Germinal center (tissue), 1 donor: ENCODE measurements at regions not wholly inside any gene's neighbourhood (a gene's known extent, or its start where the extent isn't known, plus 50 kb on each side); places are given as distances from the start of the nearest gene placed in this dataset.
"Not testable (repeated sequence)": the region's sequence is repeated elsewhere in the genome, so short reads cannot be mapped to it uniquely, and the experiment has no call there.

ENCODE experiments used
- DNase-seq: peaks from one replicate; pipeline ENCODE4 v3.0.0; 2012; ENCODE audit warnings: mixed read lengths, low spot score

DNA sequence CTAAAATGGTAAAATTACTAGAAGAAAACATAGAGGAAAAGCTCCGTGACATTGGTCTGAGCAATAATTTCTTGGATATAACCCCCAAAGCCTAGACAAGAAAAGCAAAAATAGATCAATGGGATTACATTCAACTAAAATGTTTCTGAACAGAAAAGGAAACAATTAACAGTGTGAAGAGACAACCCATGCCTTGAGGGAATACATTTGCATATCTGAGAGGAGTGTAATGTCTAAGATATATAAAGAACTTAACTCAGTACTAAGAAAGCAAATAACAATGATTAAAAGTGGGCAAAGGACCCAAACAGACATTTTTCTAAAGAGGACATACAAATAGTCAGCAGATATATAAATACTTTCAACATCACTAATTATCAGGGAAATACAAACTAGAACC is 206.2 kb downstream of the VAPA start:
- DNase-seq, result no peak

DNA sequence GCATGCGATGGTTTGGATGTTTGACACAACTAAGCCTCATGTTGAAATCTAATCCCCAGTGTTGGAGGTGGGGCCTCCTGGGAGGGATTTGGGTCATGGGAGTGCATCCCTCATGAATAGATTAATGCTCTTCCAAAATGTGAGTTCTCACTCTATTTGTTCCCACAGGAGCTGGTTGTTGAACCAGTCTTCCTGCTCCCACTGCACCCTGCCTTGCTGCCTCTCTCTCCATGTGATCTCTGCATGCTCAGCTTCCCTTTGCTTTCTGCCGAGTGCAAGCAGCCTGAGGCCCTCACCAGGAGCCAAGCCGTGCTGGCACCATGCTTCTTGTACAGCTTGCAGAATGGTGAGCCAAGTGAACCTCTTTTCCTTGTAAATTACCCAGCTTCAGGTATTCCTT is 206.8 kb downstream of the VAPA start:
- no peak for DNase-seq

DNA sequence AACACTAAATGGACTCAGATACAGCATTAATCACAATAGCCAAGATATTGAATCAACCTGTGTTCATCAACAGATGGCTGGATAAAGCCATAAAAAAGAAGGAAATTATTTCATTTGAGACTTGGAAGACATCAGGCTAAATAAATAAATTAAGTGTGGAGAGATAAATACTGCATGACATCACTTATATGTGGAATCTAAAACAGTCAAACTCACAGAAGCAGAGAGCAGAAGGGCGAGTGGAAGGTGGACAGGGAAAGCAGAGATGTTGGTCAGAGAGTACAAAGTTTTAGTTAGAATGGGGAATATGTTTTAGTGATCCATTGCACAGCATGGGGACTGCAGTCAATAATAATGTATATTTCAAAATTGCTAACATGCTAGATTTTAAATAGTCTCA is 207.2 kb downstream of the VAPA start:
- DNase-seq, result no peak

DNA sequence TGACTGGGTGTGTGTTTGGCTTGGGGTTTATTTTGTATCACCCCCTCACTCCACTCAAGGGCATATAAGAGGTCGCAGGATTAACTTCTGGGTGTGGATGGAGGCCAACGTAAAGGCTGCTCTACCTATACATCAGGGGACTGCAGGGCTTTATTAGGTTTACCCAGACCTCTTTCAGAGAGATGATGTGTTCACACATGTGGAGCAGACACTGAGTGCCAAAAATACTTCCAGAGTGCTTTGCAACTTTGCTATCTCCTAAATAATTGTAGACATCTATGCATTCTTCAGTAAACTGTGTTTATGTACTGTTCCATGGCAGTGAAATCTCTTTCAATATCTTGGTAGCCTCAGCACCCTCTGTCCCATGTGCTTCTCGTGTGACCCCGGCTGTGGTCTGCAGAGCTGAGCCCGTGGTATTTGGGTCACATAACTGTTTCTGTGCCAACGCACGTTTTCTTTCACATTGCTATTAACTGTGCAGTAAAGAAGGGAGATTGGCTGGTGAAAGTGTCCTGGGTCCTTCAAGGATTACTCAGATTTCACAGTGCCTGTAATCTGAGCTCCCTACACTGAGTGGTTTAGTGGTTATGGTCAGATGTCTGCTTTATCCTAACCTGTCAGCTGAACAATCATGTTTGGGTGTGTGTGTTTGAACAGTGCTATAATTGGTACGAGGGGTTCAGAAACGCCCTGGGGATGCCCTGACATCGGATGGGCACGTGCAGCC is 208.1 kb downstream of the VAPA start:
- no peak for DNase-seq

DNA sequence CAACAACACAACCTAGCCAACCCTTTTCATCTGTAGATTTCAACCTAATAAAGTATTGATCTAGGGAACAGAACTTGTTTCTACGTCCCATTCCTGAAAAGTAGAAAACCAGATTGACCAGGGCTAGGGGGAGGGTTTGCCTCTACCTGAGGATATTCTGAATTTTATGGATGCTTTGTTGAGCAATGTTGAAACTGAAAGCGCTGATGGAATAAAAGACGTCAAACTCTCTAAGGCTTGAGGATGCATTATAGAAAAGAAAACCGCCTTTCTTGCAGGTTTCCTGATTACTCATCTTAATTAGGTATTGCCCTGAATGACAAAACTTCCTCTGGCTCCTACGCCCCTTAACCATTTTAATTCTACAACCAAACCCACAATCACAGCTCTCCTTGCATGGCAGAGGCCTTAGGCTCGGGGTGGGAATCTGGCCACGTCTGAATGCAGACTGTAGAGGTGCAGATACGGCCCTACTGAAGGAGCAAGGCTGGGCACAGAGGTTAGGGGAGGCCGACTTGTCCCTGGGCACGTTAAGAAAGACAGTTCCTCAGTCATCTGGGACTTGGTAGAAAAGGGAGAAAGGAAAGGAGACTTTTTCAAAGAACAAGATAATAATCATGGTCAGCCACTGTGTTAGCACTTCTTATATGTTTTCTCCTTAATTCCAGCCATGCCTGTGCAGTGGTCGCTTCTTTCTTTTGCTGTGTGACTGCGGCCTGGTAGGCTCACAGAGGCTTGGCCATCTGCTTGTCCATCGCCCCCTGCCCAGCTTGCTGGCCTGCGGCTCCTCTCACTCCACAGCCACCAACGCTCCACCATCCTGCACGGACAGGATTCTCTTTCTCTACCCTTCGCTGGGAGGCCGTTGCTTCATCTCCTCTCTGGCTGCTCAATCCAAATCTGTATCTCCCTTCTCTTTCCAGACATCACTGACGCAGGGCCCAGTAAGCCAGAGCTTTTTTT is 209.5 kb downstream of the VAPA start:
- DNase-seq, result no peak

DNA sequence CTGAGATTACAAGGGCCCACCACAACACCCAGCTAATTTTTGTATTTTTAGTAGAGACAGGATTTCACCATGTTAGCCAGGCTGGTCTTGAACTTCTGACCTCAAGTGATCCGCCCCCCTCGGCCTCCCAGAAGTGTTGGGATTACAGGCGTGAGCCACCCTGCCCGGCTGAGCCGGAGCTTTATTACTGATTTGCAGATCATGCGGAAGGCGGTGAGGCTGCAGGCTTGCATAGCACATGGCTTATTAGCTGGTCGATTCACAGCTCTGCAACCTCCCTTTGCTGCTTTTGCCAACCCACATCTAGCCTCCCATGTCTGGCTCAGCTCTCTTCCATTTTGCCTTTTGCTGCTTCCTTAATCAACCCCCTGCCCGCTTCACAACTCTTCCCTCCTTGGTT is 210.3 kb downstream of the VAPA start:
- DNase-seq, result no peak

DNA sequence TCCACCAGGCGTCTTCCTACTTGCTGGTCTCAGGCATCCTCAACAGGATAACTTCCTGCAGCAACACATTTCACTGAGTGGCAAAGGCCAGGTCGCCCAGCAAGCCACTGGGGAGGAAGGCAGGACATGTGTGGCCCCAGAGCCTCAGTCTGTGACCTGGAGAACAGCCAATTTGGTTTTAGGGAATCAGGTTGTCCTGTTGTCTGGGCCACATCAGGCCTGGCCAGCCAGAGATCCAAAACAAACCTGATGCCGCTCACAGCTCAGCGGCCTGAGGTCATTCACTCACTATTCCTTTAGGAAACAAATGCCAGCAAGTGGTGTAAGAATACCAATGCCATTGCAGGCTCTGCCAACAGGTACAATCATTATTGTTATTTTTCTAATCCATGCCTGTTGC is 210.7 kb downstream of the VAPA start:
- DNase-seq, result no peak

DNA sequence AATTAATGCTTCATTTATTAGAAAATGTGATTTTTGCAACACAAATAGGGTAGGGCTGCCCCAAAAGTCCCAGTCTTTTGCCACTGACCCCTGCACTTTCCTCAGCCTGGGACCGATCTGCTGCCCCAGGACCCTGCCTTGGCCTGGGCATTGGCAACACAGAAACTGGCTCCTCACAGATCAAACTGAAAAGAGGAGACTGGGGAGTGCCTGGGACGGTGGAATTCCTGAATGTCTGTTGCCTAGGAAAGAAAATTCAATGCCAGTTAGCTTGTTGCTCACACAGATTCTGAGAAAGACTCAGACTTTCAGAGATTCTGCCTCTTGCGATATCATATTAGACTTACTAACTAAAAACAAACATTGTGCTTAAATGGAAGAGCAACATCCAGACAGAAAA is 211.2 kb downstream of the VAPA start:
- DNase-seq, result no peak

DNA sequence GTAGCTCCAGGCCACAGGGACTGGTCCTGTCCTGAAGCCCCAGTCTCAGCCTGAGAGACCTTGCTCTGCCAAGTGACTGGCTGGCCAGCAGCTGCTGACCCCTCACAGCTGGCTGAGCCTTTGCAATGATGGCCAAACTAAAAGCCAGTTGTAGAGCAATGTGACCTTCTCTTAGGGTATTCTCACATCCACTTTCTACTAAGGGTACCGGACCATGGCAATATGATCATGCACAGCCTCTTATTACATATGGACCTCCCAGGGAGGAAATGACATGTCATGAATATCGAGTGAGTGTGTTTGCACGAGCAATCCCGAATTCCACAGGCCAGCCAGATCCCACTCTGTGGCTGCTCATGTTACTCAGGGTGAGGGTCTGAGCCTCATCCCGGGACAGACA is 213.9 kb downstream of the VAPA start:
- no peak for DNase-seq

DNA sequence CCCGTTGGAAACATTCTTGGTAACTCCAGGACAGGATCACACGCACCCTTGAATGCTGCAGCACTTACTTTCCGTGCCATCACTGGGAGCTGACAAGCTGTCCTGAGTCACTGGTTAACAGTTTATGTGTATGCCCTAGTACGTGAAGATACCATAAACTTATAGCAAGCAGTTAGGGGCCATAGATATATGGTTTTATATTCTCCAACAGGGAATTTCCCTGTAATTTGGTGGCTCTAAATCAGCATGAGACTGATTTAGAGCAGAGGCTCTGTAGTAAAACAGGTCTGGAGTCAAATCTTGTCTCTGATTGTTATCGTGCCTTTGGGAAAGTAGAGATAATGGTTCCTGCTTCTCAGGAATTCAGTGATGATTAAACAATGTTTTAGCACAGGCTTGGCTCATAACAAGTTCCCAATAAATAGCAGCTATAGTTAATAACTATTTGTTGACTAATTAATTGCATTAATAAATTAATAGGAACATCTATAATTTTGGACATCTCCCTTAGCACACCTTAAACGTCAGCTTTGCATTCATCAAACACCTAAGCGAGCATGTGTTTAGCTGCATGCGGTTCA is 215.2 kb downstream of the VAPA start:
- DNase-seq, result no peak

DNA sequence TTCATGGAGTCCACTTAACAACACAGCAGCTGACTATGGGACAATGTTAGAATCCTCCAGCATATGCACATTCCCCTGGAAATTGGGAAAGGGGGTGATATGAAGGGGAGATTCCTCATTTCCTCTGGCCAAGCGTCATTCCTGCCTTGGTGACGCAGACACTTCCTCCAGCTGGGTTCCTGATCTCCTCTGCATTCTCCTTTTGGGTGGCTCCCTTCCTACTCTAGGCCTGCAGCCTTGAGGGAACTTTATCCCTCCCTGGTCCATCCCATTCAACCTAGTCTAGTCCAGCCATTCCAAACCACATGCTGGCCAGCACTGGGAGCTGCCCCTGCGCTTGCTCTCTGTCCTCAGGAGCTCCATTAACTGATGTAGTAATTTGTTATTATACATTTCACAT is 216.8 kb downstream of the VAPA start:
- no peak for DNase-seq

DNA sequence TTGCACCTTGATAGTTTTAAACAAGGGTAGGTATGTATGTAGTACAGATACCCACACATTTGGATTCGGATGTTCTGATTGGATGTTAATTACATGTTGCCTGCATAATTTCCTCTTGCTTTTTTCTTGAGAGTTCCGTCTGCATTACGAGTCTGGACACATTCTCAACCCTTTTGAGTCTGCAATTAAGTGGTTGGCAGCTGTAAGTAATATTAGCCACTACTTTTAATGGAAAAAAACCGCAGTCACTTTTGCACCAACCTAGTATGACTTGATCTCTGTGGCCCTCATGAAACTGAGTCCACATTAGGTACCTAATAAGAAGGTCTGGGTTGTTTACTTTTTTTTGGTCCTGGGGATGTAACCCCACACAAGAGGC is 217.3 kb downstream of the VAPA start:
- no peak for DNase-seq

DNA sequence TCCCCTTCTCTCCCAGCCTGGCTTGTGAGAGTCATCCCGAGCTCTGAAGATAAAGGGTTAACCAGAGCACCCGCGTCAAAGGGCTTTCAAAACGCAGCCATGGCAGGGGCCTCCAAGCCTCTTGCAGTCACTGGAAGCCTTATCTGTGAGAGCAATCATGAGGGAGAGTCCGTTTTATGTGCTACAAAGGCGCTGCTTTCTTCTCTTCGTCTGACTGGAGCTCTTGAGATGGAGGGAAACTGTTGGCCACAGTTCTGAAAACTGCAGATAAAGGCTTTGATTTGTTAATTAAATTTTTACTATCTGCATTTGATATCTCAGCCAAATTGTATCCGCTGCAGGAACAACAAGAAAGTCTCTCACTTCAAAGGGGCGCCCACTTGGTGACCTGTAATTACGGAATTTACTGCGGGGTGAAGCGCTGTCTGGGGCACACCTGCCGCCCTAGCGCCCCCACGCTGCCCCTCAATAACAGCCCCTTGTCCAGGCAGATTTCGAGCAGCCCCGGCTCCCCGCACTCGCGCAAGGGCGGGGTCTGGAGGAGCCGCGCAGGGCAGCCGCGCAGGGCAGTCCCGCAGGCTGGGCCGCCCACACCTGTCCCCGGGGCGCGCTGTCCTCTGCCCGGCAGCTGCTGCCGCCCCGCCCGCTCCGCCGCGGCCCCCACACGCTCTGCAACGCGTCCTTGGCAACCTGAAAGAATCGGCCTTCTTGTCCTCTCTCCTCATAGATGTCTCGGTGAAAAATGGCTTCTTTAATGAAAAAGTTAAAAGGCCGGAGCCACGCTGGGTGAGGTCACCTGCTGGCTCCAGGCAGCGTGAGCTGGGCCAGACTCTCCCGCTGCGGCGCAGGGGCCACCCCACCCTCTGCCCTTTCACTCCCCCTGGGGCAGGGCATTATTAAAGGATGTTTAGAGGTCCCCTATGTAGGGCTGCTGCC is 217.9 kb downstream of the VAPA start:
- no peak for DNase-seq

DNA sequence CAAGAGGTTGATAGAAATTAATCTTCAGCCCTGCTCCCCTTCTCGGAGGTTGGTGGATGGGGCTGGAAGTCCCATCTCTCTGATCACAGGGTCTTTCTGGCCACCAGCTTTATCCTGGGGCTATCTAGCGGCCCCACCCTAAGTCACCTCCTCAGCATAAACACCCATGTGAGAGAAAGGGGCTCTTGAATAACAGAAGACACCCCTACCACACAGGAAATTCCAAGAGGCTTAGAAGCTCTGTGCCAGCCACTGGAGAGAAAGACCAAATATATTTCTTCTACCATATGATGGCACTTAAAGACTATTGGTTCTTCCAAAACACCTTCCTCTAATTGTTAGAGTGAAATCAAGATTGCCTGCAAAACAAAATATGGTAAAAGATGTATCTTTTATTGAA is 219.7 kb downstream of the VAPA start:
- DNase-seq, result no peak

DNA sequence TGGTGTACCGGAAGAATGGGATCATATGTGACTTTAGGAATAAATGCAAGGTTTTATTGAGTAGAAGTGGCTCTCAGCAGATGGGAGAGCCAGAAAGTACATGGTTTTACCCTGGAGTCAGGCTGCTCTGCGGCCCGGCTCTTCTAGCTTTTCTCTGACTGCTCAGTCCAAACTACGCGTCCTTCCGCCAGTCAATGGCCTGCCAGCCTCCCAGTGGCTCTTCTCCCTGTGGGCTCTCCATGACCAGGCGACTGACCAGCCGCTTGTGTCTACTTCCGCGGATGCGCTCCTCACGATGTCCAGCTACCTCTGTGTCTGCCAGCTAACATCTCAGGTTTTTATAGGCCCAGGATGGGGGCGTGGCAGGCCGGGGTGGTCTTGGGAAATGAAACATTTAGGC is 220.4 kb downstream of the VAPA start:
- no peak for DNase-seq

DNA sequence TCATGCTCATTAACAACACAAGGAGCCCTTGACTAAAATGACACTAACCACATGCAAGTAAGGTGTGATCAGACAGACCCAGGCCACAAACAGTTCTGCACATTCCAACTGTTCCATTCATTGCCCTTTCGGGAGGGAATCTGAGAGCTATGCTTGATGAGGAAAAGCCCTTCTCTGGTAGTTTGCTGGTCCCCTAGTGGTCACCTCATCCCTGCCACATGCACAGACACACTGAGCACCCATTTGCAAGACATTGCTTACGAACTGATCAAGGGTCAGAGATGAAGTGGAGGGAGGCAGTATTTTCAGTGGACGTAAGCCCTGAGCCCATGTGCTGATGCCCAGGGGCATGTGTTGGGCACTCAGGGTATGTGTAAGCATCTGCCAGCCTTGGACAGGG is 220.9 kb downstream of the VAPA start:
- not testable (repeated sequence) for DNase-seq

DNA sequence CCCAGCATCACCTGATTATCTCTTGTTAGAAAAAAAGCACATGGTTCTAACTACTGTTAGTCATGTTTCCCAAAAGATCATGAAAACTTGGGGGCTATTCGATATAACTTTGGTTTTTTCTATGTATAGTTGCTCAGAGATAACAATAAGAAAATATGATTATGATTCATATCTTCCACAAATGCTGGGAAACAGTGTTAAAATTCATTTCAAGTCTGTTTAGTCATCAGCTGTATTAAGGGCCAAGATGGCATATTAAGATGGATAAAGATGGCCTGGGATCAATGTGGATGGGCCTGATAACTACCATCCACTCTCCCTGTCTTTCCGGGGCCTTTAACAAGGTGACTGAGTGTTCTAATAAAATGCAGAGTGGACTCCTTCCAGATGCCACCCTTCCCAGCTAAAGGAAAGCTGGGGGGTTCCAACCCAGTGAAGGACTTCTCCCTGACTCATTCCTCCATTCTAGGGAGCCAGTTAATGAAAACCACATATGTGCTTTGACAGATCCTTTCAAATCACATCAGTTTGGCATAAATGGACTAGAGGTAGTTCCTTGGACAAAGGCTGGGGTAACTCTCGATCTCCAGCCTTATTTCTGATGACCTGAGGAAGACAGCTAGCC is 221.6 kb downstream of the VAPA start:
- DNase-seq, result no peak

DNA sequence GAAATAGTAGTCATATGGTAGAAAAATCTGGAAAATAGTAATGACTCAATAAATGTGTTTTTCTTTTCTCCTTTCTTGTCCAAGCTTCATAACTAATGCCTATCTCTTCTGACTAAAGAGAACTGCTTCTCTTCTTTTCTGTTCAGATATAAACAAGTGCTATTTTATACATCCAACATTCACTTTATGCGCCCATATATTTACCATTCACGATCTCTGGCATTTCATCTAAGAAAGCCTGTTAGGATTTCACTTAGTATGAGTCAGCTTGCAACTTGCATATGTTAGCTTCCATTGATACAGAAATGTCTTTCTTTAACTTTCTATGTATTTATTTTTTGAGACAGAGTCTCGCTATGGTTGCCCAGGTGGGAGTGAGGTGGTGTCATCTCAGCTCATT is 224.9 kb downstream of the VAPA start:
- no peak for DNase-seq

DNA sequence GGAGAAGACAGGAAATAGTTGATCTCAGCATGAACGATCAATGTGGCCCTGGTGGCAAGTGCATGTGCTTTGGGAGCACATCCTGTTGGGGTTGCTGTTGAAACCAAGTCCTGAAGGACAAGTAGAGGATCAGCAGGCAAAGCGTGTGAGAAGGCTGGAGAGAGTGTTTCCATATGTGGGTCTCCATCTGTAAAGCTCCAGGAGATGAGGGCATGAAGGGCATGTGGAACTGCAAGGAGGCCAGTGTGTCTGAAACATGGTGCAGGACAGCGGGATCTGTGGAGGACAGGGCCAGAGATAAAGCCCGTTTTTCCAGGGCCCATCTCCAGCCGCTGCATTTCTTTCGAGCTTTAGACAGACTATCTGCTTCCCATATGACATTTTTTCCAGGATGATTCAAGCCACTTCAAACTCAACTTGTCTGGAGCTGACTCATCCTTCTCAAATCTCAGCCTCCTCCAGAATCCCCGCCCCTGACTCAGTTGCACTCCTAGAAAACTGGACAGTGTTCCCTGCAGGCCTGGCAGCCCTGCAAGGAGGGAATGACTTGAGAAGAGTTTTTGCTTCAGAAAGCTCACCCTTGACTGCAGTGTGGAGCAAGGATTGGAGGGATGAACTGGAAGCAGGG is 226.1 kb downstream of the VAPA start:
- DNase-seq, result no peak

DNA sequence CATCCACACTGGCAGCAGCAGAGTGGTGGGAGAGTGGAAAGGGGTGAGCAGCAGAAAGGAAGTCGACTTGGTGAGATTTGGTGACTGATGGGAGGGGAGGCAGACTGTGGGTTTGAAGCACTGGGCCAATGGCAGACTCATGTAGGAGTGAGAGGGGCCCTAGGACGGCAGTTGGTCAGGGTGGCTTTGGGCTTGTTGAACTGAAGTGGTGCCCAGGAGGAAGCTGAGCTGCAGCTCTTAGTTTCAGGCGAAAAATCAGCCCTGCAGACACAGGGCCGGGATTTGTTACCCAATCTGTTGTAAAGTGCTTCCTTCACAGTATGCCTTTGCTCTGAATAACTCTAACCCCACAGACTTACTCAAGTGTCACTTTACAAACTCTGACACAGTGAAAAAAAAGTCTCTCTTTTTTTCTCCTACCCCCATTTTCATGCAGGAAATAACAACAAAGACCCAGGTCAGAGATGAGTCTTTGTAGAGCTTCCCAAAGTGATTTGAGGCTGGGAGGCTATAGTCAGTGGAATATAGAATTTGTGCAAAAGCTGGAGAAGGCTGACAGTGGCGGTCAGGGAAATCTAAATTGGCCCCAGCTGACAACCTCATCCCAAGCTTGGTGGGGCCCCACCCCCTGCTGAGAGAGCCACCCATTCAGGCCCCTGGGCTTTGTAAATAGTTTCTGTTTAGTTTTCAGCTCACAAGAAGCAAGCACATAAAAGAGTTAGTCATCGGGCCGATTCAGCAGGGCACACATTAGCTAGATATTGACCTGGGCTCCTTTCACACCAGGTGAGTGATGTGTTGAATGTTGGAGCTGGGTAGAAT is 226.9 kb downstream of the VAPA start:
- no peak for DNase-seq
